SK-N-SH (cell line): ENCODE measurements at regions not wholly inside any gene's neighbourhood (a gene's known extent, or its start where the extent isn't known, plus 50 kb on each side); places are given as distances from the start of the nearest gene placed in this dataset.

Experiments used
- CTCF ChIA-PET: fragments of 300-600, 350-600 bp; formaldehyde crosslinking; extraction: SDS; loops from one replicate; lab custom pipeline; 2021; lab: Yijun Ruan, JAX
- POLR2A ChIA-PET: fragments of 350-600 bp; sonication (Branson Sonifier 250); formaldehyde crosslinking; extraction: SDS; loops from one replicate; lab custom pipeline; 2020; ENCODE audit warnings: antibody characterized with exemption, inconsistent platforms; lab: Yijun Ruan, JAX
- DNase-seq: peaks from one replicate; pipeline ENCODE4 v3.0.0; 2012
- H2AFZ ChIP-seq: fragments of 200-600 bp; sonication (generic); 2 replicates; pipeline ENCODE4 v1.8.1; 2016; ENCODE audit warnings: antibody characterized with exemption, mild to moderate bottlenecking, low read depth
- H3F3A ChIP-seq: fragments of 200-600 bp; sonication (generic); replicated peaks from 2 replicates; pipeline ENCODE3; 2016; ENCODE audit warnings: antibody characterized with exemption, mild to moderate bottlenecking; ENCODE audit not compliant: insufficient read depth
- H3K27ac ChIP-seq, 2 experiments: fragments of 200-500 bp in 1 of 2; fragments of 200-600 bp in 1 of 2; sonication (Bioruptor generic) in 1 of 2; sonication (generic), shearing (Covaris generic) in 1 of 2; 2 replicates each; pipeline versions ENCODE4 v1.5.1 to v1.6.1; 2014 to 2016; ENCODE audit warnings: low read depth in 2 of 2, inconsistent platforms in 1 of 2, low read length in 1 of 2, mild to moderate bottlenecking in 1 of 2, mixed read lengths in 1 of 2
- H3K27me3 ChIP-seq: fragments of 200-600 bp; sonication (generic), shearing (Covaris generic); 2 replicates; pipeline ENCODE4 v1.6.1; 2016; ENCODE audit warnings: mixed run types; ENCODE audit not compliant: insufficient read depth
- H3K36me3 ChIP-seq, 2 experiments: fragments of 200-500 bp in 1 of 2; fragments of 200-600 bp in 1 of 2; sonication (Bioruptor generic) in 1 of 2; sonication (generic) in 1 of 2; replicated peaks in 1 of 2; 2 replicates each; pipeline versions ENCODE3 to v1.5.1; 2014 to 2016; ENCODE audit warnings: low read length in 1 of 2, mild to moderate bottlenecking in 1 of 2; ENCODE audit not compliant: insufficient read depth in 2 of 2, control insufficient read depth in 1 of 2
- H3K4me1 ChIP-seq, 2 experiments: fragments of 200-500 bp in 1 of 2; fragments of 200-600 bp in 1 of 2; sonication (Bioruptor generic) in 1 of 2; sonication (generic), shearing (Covaris generic) in 1 of 2; 2 replicates each; pipeline versions ENCODE4 v1.5.1 to v1.6.1; 2014 to 2016; ENCODE audit warnings: low read depth in 1 of 2, low read length in 1 of 2, mixed run types in 1 of 2; ENCODE audit not compliant: insufficient read depth in 2 of 2, control insufficient read depth in 1 of 2
- H3K4me2 ChIP-seq: fragments of 200-600 bp; sonication (generic), shearing (Covaris generic); 2 replicates; pipeline ENCODE4 v1.6.1; 2017; ENCODE audit warnings: mixed run types
- H3K4me3 ChIP-seq, 2 experiments: fragments of 200-500 bp in 1 of 2; fragments of 200-600 bp in 1 of 2; sonication (Bioruptor generic) in 1 of 2; sonication (generic), shearing (Covaris generic) in 1 of 2; 2 replicates each; pipeline versions ENCODE4 v1.5.1 to v1.8.1; 2014 to 2016; ENCODE audit warnings: low read depth in 2 of 2, inconsistent platforms in 1 of 2, low read length in 1 of 2, mild to moderate bottlenecking in 1 of 2, mixed read lengths in 1 of 2, moderate library complexity in 1 of 2
- H3K79me2 ChIP-seq: fragments of 200-600 bp; sonication (generic); 2 replicates; pipeline ENCODE4 v1.8.1; 2017; ENCODE audit warnings: mild to moderate bottlenecking; ENCODE audit not compliant: insufficient read depth
- H3K9ac ChIP-seq: fragments of 200-600 bp; sonication (generic); 2 replicates; pipeline ENCODE4 v1.6.1; 2017; ENCODE audit warnings: mixed run types
- H3K9me2 ChIP-seq: fragments of 200-600 bp; sonication (generic); 2 replicates; pipeline ENCODE4 v1.6.1; 2017; ENCODE audit warnings: mixed run types
- H3K9me3 ChIP-seq: fragments of 200-600 bp; sonication (generic); 2 replicates; pipeline ENCODE4 v1.6.1; 2017; ENCODE audit warnings: mixed run types, mild to moderate bottlenecking, moderate library complexity
- H4K20me1 ChIP-seq: fragments of 200-600 bp; sonication (generic); 2 replicates; pipeline ENCODE4 v1.6.1; 2017; ENCODE audit warnings: mild to moderate bottlenecking, mixed run types; ENCODE audit not compliant: insufficient read depth
- CHD2 ChIP-seq: fragments of 150-350 bp; IDR thresholded peaks from 2 replicates; pipeline ENCODE4 v1.6.1; 2018; ENCODE audit warnings: low read length; ENCODE audit not compliant: partially characterized antibody
- CTCF ChIP-seq: fragments of 200-600 bp; sonication (generic); IDR thresholded peaks from 2 replicates; pipeline ENCODE4 v1.6.1; 2017; ENCODE audit warnings: antibody characterized with exemption, mild to moderate bottlenecking, moderate library complexity
- EP300 ChIP-seq, 2 experiments: IDR thresholded peaks; 2 replicates each; pipeline versions ENCODE4 v1.4.0 to v1.6.1; 2012; ENCODE audit warnings: borderline replicate concordance in 1 of 2, low read depth in 1 of 2, low read length in 1 of 2
- EZH2phosphoT487 ChIP-seq: fragments of 200-600 bp; sonication (generic); IDR thresholded peaks from 2 replicates; pipeline ENCODE4 v1.6.1; 2017; ENCODE audit warnings: low read depth, mixed run types, mild to moderate bottlenecking, antibody characterized with exemption, moderate library complexity, borderline replicate concordance
- GABPA ChIP-seq: IDR thresholded peaks from 2 replicates; pipeline ENCODE4 v1.4.0; 2012; ENCODE audit warnings: low read depth, mild to moderate bottlenecking
- GATA2 ChIP-seq: sonication (generic); formaldehyde crosslinking; IDR thresholded peaks from 2 replicates; pipeline ENCODE4 v1.5.0; 2020; ENCODE audit warnings: mild to moderate bottlenecking, missing genetic modification reagents
- JUND ChIP-seq: IDR thresholded peaks from 2 replicates; pipeline ENCODE4 v1.4.0; 2012
- MAX ChIP-seq: IDR thresholded peaks from 2 replicates; pipeline ENCODE4 v1.4.0; 2012; ENCODE audit warnings: low read depth
- MEF2A ChIP-seq: IDR thresholded peaks from 2 replicates; pipeline ENCODE4 v1.4.0; 2012; ENCODE audit warnings: low read depth, borderline replicate concordance
- MXI1 ChIP-seq: IDR thresholded peaks from 2 replicates; pipeline ENCODE4 v1.6.1; 2012; ENCODE audit warnings: mild to moderate bottlenecking, low read depth, low read length, improper control_type of control experiment
- RCOR1 ChIP-seq: fragments of 150-350 bp; IDR thresholded peaks from 2 replicates; pipeline ENCODE4 v1.6.1; 2017; ENCODE audit warnings: antibody characterized with exemption, low read length
- TAF1 ChIP-seq: IDR thresholded peaks from 2 replicates; pipeline ENCODE4 v1.6.1; 2012; ENCODE audit warnings: low read depth, mild to moderate bottlenecking, low read length, moderate library complexity, borderline replicate concordance
- TCF12 ChIP-seq: IDR thresholded peaks from 2 replicates; pipeline ENCODE4 v1.4.0; 2012
- USF1 ChIP-seq: IDR thresholded peaks from 2 replicates; pipeline ENCODE4 v1.4.0; 2012; ENCODE audit warnings: low read depth, borderline replicate concordance
- ZBTB33 ChIP-seq: IDR thresholded peaks from 2 replicates; pipeline ENCODE4 v1.4.0; 2012; ENCODE audit warnings: low read depth, borderline replicate concordance
- WGBS: methylation state at CpG from one replicate; pipeline ENCODE4 v1.1.6; 2017; ENCODE audit warnings: low lambda C conversion rate; 5-methylcytosine and 5-hydroxymethylcytosine counted together

- H3K9ac ChIP-seq: no peak overlapping the region
- TF ChIP-seq GATA2 (CRISPR knock-in tag): no peak
- TF ChIP-seq TAF1: no peak
- TF ChIP-seq RCOR1: no peak
- no peak for TF ChIP-seq USF1
- TF ChIP-seq MEF2A: no peak
- no peak for TF ChIP-seq TCF12
- no peak for TF ChIP-seq CHD2
- no peak for TF ChIP-seq GABPA
- no peak for TF ChIP-seq EP300 (IDR thresholded peaks at IDR 0.05; ENCODE audit: borderline replicate concordance in 1 of 2, low read depth in 1 of 2, low read length in 1 of 2)
- no peak for TF ChIP-seq ZBTB33
- 48% methylated on average over 1 of the region's 1 CpG for WGBS
Measured at GRCh38 chr6:164763788-164764187, 545.6 kb downstream of the C6orf118 start.

GRCh38 chr6:164757451-164757850 is 552.0 kb downstream of the C6orf118 start:
- H4K20me1 ChIP-seq: no peaks in the 10 kb centered on the region
- POLR2A ChIA-PET: no interaction called here
- H3K4me1 ChIP-seq: no peaks in the 10 kb centered on the region
- no peak overlapping the region for H3K9ac ChIP-seq
- no peaks in the 10 kb centered on the region for H3K36me3 ChIP-seq
- no peaks in the 10 kb centered on the region for H3K9me2 ChIP-seq
- no peak overlapping the region for H3K27ac ChIP-seq
- no peaks in the 10 kb centered on the region for H3K27me3 ChIP-seq
- no peak overlapping the region for H3K4me3 ChIP-seq
- CTCF ChIA-PET: no interaction called here
- no peaks in the 10 kb centered on the region for H3K79me2 ChIP-seq
- H3K4me2 ChIP-seq: no peak overlapping the region
- no peak for TF ChIP-seq EZH2phosphoT487
- TF ChIP-seq GATA2 (CRISPR knock-in tag): no peak
- TF ChIP-seq MAX: no peak
- no peak for TF ChIP-seq CTCF
- TF ChIP-seq TCF12: no peak
- TF ChIP-seq JUND: no peak
- TF ChIP-seq MXI1: no peak
- no peak for TF ChIP-seq GABPA
- no peak for TF ChIP-seq USF1
- H3K9me3 ChIP-seq: no peaks in the 10 kb centered on the region
- no peak for DNase-seq
- H3F3A ChIP-seq: no peaks in the 10 kb centered on the region
- no peak overlapping the region for H2AFZ ChIP-seq
- 48% methylated on average over 2 of the region's 2 CpGs for WGBS

More at GRCh38 chr6:164763788-164764187, 545.6 kb downstream of the C6orf118 start:
- no peak overlapping the region for H3K4me2 ChIP-seq
- ChIA-PET POLR2A (no interaction called here), CTCF (no interaction called here)
- no peaks in the 10 kb centered on the region for H4K20me1 ChIP-seq
- H3K79me2 ChIP-seq: no peaks in the 10 kb centered on the region
- no peaks in the 10 kb centered on the region for H3K9me2 ChIP-seq
- no peaks in the 10 kb centered on the region for H3K27me3 ChIP-seq
- no peaks in the 10 kb centered on the region for H3K36me3 ChIP-seq
- H3K4me1 ChIP-seq: no peaks in the 10 kb centered on the region
- no peak overlapping the region for H3K4me3 ChIP-seq
- no peak overlapping the region for H3K27ac ChIP-seq
- DNase-seq: no peak
- H3F3A ChIP-seq: no peaks in the 10 kb centered on the region
- no peak overlapping the region for H2AFZ ChIP-seq
- H3K9me3 ChIP-seq: no peaks in the 10 kb centered on the region
